B cell (primary cell): ENCODE measurements at regions not wholly inside any gene's neighbourhood (a gene's known extent, or its start where the extent isn't known, plus 50 kb on each side); places are given as distances from the start of the nearest gene placed in this dataset.

Experiments
- ATAC-seq: fragments of 200-7000 bp; cut with Tn5 transposase; one replicate; pipeline ENCODE4 v1.10.0; 2021; ENCODE audit warnings: low read depth, mild to moderate bottlenecking, moderate number of reproducible peaks, moderate library complexity
- CTCF ChIA-PET: fragments of 350-600 bp; sonication (Branson Sonifier 250); formaldehyde crosslinking; loops from one replicate; lab custom pipeline; 2021; ENCODE audit warnings: antibody characterized with exemption, inconsistent platforms; lab: Charles Lee
- POLR2A ChIA-PET: fragments of 350-600 bp; sonication (Branson Sonifier 250); formaldehyde crosslinking; loops from one replicate; lab custom pipeline; 2021; ENCODE audit warnings: antibody characterized with exemption; lab: Charles Lee
- DNase-seq: peaks from one replicate; pipeline ENCODE4 v3.0.0; 2013
- H2AFZ ChIP-seq: 2 replicates; pipeline ENCODE4 v1.6.1; 2012; ENCODE audit warnings: mild to moderate bottlenecking, low read depth, low read length; ENCODE audit not compliant: insufficient read depth, poor library complexity, severe bottlenecking
- H3K27ac ChIP-seq, 2 donors: 1 replicate in 1 of 2; 2 replicates in 1 of 2; pipeline ENCODE4 v1.5.1; 2012 to 2013; ENCODE audit warnings: low read length in 2 of 2, mild to moderate bottlenecking in 2 of 2, moderate library complexity in 1 of 2
- H3K27me3 ChIP-seq, 4 experiments: fragments of 200-600 bp in 1 of 4; sonication (generic) in 1 of 4; replicated peaks in 1 of 4; 1 replicate in 2 of 4; 2 replicates in 2 of 4; pipeline versions ENCODE4 v1.6.1 to v1.7.0; 2013 to 2016; ENCODE audit warnings: low read length in 3 of 4, mild to moderate bottlenecking in 2 of 4, mixed read lengths in 1 of 4, moderate library complexity in 1 of 4; ENCODE audit not compliant: insufficient read depth in 4 of 4, control insufficient read depth in 3 of 4; ENCODE audit errors: control extremely low read depth in 1 of 4
- H3K36me3 ChIP-seq, 2 experiments: replicated peaks in 1 of 2; 1 replicate in 1 of 2; 2 replicates in 1 of 2; pipeline versions ENCODE4 v1.6.1 to v1.7.1; 2013; ENCODE audit warnings: low read length in 1 of 2; ENCODE audit not compliant: insufficient read depth in 2 of 2, control insufficient read depth in 1 of 2; ENCODE audit errors: control extremely low read depth in 1 of 2, extremely low read depth in 1 of 2
- H3K4me1 ChIP-seq, 2 donors: fragments of 200-600 bp in 1 of 2; sonication (generic) in 1 of 2; 1 replicate in 1 of 2; 2 replicates in 1 of 2; pipeline versions ENCODE4 v1.5.1 to v1.6.1; 2013 to 2017; ENCODE audit warnings: low read length in 2 of 2; ENCODE audit not compliant: control insufficient read depth in 2 of 2, insufficient read depth in 2 of 2
- H3K4me2 ChIP-seq: replicated peaks from 2 replicates; pipeline ENCODE3; 2012; ENCODE audit warnings: mild to moderate bottlenecking, low read depth, low read length; ENCODE audit not compliant: poor library complexity, severe bottlenecking
- H3K4me3 ChIP-seq, 5 experiments: fragments of 200-600 bp in 1 of 5; sonication (generic) in 1 of 5; 1 replicate in 3 of 5; 2 replicates in 2 of 5; pipeline versions ENCODE4 v1.5.1 to v1.7.0; 2011 to 2016; ENCODE audit warnings: low read length in 4 of 5, mild to moderate bottlenecking in 4 of 5, low read depth in 2 of 5, control low read depth in 1 of 5, moderate library complexity in 1 of 5; ENCODE audit not compliant: insufficient read depth in 1 of 5; ENCODE audit errors: control extremely low read depth in 1 of 5, extremely low read depth in 1 of 5
- H3K79me2 ChIP-seq: fragments of 200-600 bp; sonication (generic); one replicate; pipeline ENCODE4 v1.6.0; 2016; ENCODE audit warnings: low read length; ENCODE audit not compliant: control insufficient read depth, insufficient read depth
- H3K9ac ChIP-seq: fragments of 200-600 bp; sonication (generic); 2 replicates; pipeline ENCODE4 v1.6.1; 2017; ENCODE audit warnings: mild to moderate bottlenecking, low read length, moderate library complexity
- H3K9me3 ChIP-seq, 3 donors: one replicate each; pipeline versions ENCODE4 v1.6.1 to v1.7.1; 2013; ENCODE audit warnings: low read length in 2 of 3; ENCODE audit not compliant: control insufficient read depth in 2 of 3, insufficient read depth in 1 of 3; ENCODE audit errors: control extremely low read depth in 1 of 3
- H4K20me1 ChIP-seq: 2 replicates; pipeline ENCODE4 v1.6.0; 2012; ENCODE audit warnings: mild to moderate bottlenecking, low read length; ENCODE audit not compliant: insufficient read depth, control insufficient read depth, poor library complexity, severe bottlenecking
- H3K27ac Mint-ChIP-seq: one replicate; pipeline ENCODE4 v1.8.0; 2021; ENCODE audit warnings: mixed read lengths
- H3K27me3 Mint-ChIP-seq: one replicate; pipeline ENCODE4 v1.8.0; 2021; ENCODE audit warnings: mixed read lengths
- H3K4me1 Mint-ChIP-seq: one replicate; pipeline ENCODE4 v1.8.0; 2021; ENCODE audit warnings: mixed read lengths
- H3K4me3 Mint-ChIP-seq: one replicate; pipeline ENCODE4 v1.8.0; 2021; ENCODE audit warnings: mixed read lengths
- H3K9me3 Mint-ChIP-seq: one replicate; pipeline ENCODE4 v1.8.0; 2022; ENCODE audit warnings: mixed read lengths; ENCODE audit not compliant: insufficient read depth
- CTCF ChIP-seq: fragments of 200-600 bp; IDR thresholded peaks from one replicate; pipeline ENCODE4 v1.8.0; 2022; ENCODE audit warnings: antibody characterized with exemption, mild to moderate bottlenecking
- EZH2 ChIP-seq: IDR thresholded peaks from 2 replicates; pipeline ENCODE4 v1.6.1; 2012; ENCODE audit warnings: borderline replicate concordance, low read depth, mild to moderate bottlenecking, moderate library complexity, low read length; ENCODE audit not compliant: insufficient read depth, poor library complexity, severe bottlenecking
- WGBS: methylation state at CpG from one replicate; pipeline ENCODE4 v1.1.5; 2013; ENCODE audit warnings: missing lambda C conversion rate; ENCODE audit not compliant: insufficient coverage; 5-methylcytosine and 5-hydroxymethylcytosine counted together
- intact Hi-C: fragments of 100-400 bp; cut with micrococcal nuclease; formaldehyde crosslinking; loops from one replicate; pipeline ENCODE4 v1.10.0; 2022

DNA sequence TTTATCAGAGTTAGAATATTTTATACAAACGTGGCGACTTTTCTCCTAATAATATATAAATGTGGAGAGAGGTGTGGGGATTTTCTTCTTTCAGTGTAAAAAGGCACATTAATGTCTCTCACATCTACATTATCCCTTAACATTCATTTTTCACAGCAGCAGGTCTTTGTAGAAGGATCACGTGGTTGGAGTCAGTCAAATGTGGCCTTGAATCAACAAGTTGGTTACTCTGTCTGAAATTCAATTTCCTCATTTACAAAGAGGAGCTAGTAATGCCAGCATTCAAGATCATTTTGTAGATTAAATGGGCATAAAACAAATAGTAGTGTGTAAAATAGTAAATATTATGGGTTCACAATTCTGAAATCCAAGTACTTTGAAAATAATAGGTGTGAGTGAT, 183.1 kb upstream of the SEMA3E start:
- Histone ChIP-seq H2AFZ (no peak overlapping the region), H3K4me1 (no peaks in the 10 kb centered on the region), H4K20me1 (no peaks in the 10 kb centered on the region), H3K9ac (no peak overlapping the region), H3K36me3 (no peaks in the 10 kb centered on the region), H3K27me3 (no peaks in the 10 kb centered on the region), H3K9me3 (no peaks in the 10 kb centered on the region), H3K27ac (no peak overlapping the region), H3K4me3 (no peak overlapping the region), H3K4me2 (no peak overlapping the region), H3K79me2 (no peaks in the 10 kb centered on the region)
- H3K4me1 Mint-ChIP-seq, result no peaks in the 10 kb centered on the region
- H3K27me3 Mint-ChIP-seq, result no peaks in the 10 kb centered on the region
- TF ChIP-seq EZH2, result no peak
- TF ChIP-seq CTCF, result no peak
- intact Hi-C loops, result no loop called here
- no peak overlapping the region for H3K27ac Mint-ChIP-seq
- H3K9me3 Mint-ChIP-seq, result peaks cover 5% of the 10 kb centered on the region
- H3K4me3 Mint-ChIP-seq, result no peak overlapping the region
- DNase-seq (no peak), ATAC-seq (no peak)
- ChIA-PET POLR2A (no interaction called here), CTCF (no interaction called here)
- no CpG with 5 or more reads among the region's 3 CpGs for WGBS

DNA sequence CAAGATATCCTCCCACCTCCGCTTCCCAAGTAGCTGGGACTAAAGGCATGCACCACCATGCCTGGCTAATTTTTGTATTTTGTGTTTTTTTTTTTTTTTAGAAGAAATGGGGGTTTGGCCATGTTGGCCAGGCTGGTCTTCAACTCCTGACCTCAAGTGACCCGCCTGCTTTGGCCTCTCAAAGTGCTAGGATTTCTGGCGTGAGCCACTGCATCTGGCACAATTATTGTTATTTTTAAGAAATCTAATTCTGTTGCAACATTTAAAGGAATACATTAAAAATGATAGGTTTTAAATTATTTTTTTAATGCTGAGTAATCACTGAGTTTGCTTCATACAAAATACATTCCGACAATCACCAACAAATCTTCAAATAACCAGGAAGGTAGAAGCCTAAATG, 178.1 kb upstream of the SEMA3E start:
- no peak overlapping the region for H3K4me3 ChIP-seq
- no peaks in the 10 kb centered on the region for H3K27me3 ChIP-seq
- H3K79me2 ChIP-seq, result no peaks in the 10 kb centered on the region
- intact Hi-C loops, result no loop called here
- no peaks in the 10 kb centered on the region for H4K20me1 ChIP-seq
- H3K27ac Mint-ChIP-seq, result no peak overlapping the region
- no peaks in the 10 kb centered on the region for H3K36me3 ChIP-seq
- H3K4me3 Mint-ChIP-seq, result no peak overlapping the region
- H3K4me1 Mint-ChIP-seq, result no peaks in the 10 kb centered on the region
- no peak for ATAC-seq
- ChIA-PET CTCF (no interaction called here), POLR2A (no interaction called here)
- H2AFZ ChIP-seq, result no peak overlapping the region
- no peaks in the 10 kb centered on the region for H3K27me3 Mint-ChIP-seq
- no peak overlapping the region for H3K9ac ChIP-seq
- H3K9me3 Mint-ChIP-seq, result peaks cover 5% of the 10 kb centered on the region
- TF ChIP-seq EZH2, result no peak
- no peak for TF ChIP-seq CTCF
- no peak overlapping the region for H3K27ac ChIP-seq
- WGBS, result no CpG with 5 or more reads among the region's 4 CpGs
- H3K4me2 ChIP-seq, result no peak overlapping the region
- no peaks in the 10 kb centered on the region for H3K4me1 ChIP-seq
- H3K9me3 ChIP-seq, result peaks cover 0 to 2% (median 0%) of the 10 kb centered on the region in 3 donors
- no peak for DNase-seq
